PC-9 (cell line): ENCODE measurements at regions not wholly inside any gene's neighbourhood (a gene's known extent, or its start where the extent isn't known, plus 50 kb on each side); places are given as distances from the start of the nearest gene placed in this dataset.
"Not testable (repeated sequence)": the region's sequence is repeated elsewhere in the genome, so short reads cannot be mapped to it uniquely, and the experiment has no call there.

ENCODE experiments used
- CTCF ChIP-seq: fragments of 200-600 bp; sonication (generic); conservative IDR thresholded peaks from 2 replicates; pipeline ENCODE4 v1.6.1; 2017; ENCODE audit warnings: mixed run types, antibody characterized with exemption, mild to moderate bottlenecking, moderate library complexity
- EZH2 ChIP-seq: fragments of 200-600 bp; sonication (generic); IDR thresholded peaks from 2 replicates; pipeline ENCODE4 v1.8.0; 2017; ENCODE audit warnings: antibody characterized with exemption, low read depth

GRCh38 chr5:44531756-44532155 lies 142.5 kb upstream of the FGF10 start:
- TF ChIP-seq EZH2, CTCF: not testable (repeated sequence)
